Transverse colon (tissue), 4 donors: ENCODE measurements at regions not wholly inside any gene's neighbourhood (a gene's known extent, or its start where the extent isn't known, plus 50 kb on each side); places are given as distances from the start of the nearest gene placed in this dataset.

Source experiments
- DNase-seq: peaks from one replicate; pipeline ENCODE4 v3.0.0-alpha.2; 2019
- H3K27ac ChIP-seq, 4 donors: fragments of 200-600 bp; sonication (generic); 2 replicates each; pipeline ENCODE4 v1.5.1; 2016 to 2018; ENCODE audit warnings: inconsistent platforms in 4 of 4
- H3K27me3 ChIP-seq: fragments of 200-600 bp; sonication (generic); 2 replicates; pipeline ENCODE4 v1.5.1; 2017; ENCODE audit warnings: inconsistent platforms
- H3K36me3 ChIP-seq, 4 donors: fragments of 200-600 bp; sonication (generic); 2 replicates each; pipeline ENCODE4 v1.5.1; 2017 to 2019; ENCODE audit warnings: inconsistent platforms in 4 of 4
- H3K4me1 ChIP-seq, 4 donors: fragments of 200-600 bp; sonication (generic); 2 replicates each; pipeline ENCODE4 v1.5.1; 2017 to 2020; ENCODE audit warnings: inconsistent platforms in 4 of 4
- H3K4me3 ChIP-seq, 4 donors: fragments of 200-600 bp; sonication (generic); 1 replicate in 1 of 4; 2 replicates in 3 of 4; pipeline versions ENCODE4 v1.5.1 to v1.6.1; 2017 to 2019; ENCODE audit warnings: inconsistent platforms in 4 of 4
- H3K9me3 ChIP-seq, 2 donors: fragments of 200-600 bp; sonication (generic); 2 replicates each; pipeline ENCODE4 v1.5.1; 2017 to 2019; ENCODE audit warnings: inconsistent platforms in 2 of 2
- EP300 ChIP-seq: sonication (generic); formaldehyde crosslinking; IDR thresholded peaks from one replicate; pipeline ENCODE4 v1.6.1; 2017; ENCODE audit warnings: antibody characterized with exemption, low read depth
- POLR2A ChIP-seq: fragments of 450-650 bp; IDR thresholded peaks from one replicate; pipeline ENCODE4 v1.6.1; 2016; ENCODE audit warnings: antibody characterized with exemption, mild to moderate bottlenecking, moderate library complexity
- POLR2AphosphoS5 ChIP-seq, 3 donors: sonication (generic); formaldehyde crosslinking; IDR thresholded peaks; one replicate each; pipeline ENCODE4 v1.6.1; 2016; ENCODE audit warnings: antibody characterized with exemption in 3 of 3
- WGBS, 2 donors: methylation state at CpG; one replicate each; pipeline ENCODE4 v1.1.5; 2018; ENCODE audit warnings: low coverage in 1 of 2; 5-methylcytosine and 5-hydroxymethylcytosine counted together
- in situ Hi-C, 4 donors: fragments of 200-750 bp; cut with MboI; loops; one replicate each; pipeline versions ENCODE4 v1.15.0 to v1.15.1; 2017; ENCODE audit warnings: low sequenced_read_pairs in 3 of 4, low pct_ligation_motif_present in 1 of 4, low pct_unique_long_range_greater_than_20kb in 1 of 4
- intact Hi-C: fragments of 100-400 bp; cut with DNase I; formaldehyde crosslinking; loops from one replicate; pipeline ENCODE4 v1.15.1; 2023; ENCODE audit warnings: low total_unique reads
- TF ChIP-seq, protein P1 (sequence below), 5 experiments: fragments of 200-600 bp in 3 of 5; fragments of 450-650 bp in 2 of 5; sonication (generic) in 3 of 5; IDR thresholded peaks; 1 replicate in 2 of 5; 2 replicates in 3 of 5; pipeline ENCODE4 v1.5.1; 2016 to 2017; ENCODE audit warnings: antibody characterized with exemption in 5 of 5, inconsistent platforms in 3 of 5, mild to moderate bottlenecking in 2 of 5, moderate library complexity in 1 of 5

GRCh38 chr3:25023876-25024275 is 404.2 kb upstream of the RARB start:
- Histone ChIP-seq H3K36me3 (no peaks in the 10 kb centered on the region), H3K4me1 (no peaks in the 10 kb centered on the region), H3K4me3 (no peak overlapping the region), H3K9me3 (no peaks in the 10 kb centered on the region), H3K27ac (no peak overlapping the region), H3K27me3 (no peaks in the 10 kb centered on the region)
- WGBS, 2 donors: 85 to 93% methylated on average over 2 of the region's 2 CpGs
- TF ChIP-seq POLR2A (no peak), EP300 (no peak), POLR2AphosphoS5 (IDR thresholded peaks at IDR 0.05) (no peak)
- TF ChIP-seq, protein P1, sequence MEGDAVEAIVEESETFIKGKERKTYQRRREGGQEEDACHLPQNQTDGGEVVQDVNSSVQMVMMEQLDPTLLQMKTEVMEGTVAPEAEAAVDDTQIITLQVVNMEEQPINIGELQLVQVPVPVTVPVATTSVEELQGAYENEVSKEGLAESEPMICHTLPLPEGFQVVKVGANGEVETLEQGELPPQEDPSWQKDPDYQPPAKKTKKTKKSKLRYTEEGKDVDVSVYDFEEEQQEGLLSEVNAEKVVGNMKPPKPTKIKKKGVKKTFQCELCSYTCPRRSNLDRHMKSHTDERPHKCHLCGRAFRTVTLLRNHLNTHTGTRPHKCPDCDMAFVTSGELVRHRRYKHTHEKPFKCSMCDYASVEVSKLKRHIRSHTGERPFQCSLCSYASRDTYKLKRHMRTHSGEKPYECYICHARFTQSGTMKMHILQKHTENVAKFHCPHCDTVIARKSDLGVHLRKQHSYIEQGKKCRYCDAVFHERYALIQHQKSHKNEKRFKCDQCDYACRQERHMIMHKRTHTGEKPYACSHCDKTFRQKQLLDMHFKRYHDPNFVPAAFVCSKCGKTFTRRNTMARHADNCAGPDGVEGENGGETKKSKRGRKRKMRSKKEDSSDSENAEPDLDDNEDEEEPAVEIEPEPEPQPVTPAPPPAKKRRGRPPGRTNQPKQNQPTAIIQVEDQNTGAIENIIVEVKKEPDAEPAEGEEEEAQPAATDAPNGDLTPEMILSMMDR (IDR thresholded peaks at IDR 0.05): no peak
- intact Hi-C loops: no loop called here
- in situ Hi-C loops: loop anchor here in 2 of 4 donors (25.0 kb wide), 1 partner anchor 563 kb away; no protein-coding TSS in a partner anchor
- DNase-seq: no peak

DNA sequence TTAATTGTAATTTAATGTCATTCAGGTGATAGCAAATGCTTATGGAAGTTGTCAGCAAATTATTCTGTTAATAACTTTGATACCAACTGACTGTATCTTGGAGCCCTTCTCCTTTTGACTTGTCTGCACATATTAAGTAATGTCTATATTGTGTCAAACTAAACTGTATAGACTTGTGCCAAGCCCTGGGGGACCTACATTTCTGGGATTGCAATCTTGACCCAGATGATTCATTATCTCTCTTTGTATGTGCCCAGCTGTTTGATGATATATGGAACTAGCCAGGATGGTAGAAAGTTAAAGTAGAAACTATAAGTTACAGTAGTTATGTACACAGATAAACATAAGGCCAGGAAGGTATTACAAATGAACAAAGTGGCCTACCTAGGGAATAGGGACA is 402.8 kb upstream of the RARB start:
- DNase-seq: no peak
- TF ChIP-seq EP300: no peak
- no peak for TF ChIP-seq POLR2A
- TF ChIP-seq POLR2AphosphoS5 (IDR thresholded peaks at IDR 0.05): no peak
- TF ChIP-seq, protein P1 (IDR thresholded peaks at IDR 0.05): no peak
- Histone ChIP-seq H3K36me3 (no peaks in the 10 kb centered on the region), H3K27me3 (no peaks in the 10 kb centered on the region), H3K27ac (no peak overlapping the region), H3K4me3 (no peak overlapping the region), H3K9me3 (no peaks in the 10 kb centered on the region), H3K4me1 (no peaks in the 10 kb centered on the region)
- intact Hi-C loops (no loop called here), in situ Hi-C loops (no loop called here)

GRCh38 chr3:25027650-25028049 is 400.4 kb upstream of the RARB start:
- H3K9me3 ChIP-seq: no peaks in the 10 kb centered on the region
- no peaks in the 10 kb centered on the region for H3K36me3 ChIP-seq
- no peaks in the 10 kb centered on the region for H3K27me3 ChIP-seq
- TF ChIP-seq EP300 (no peak), POLR2AphosphoS5 (IDR thresholded peaks at IDR 0.05) (no peak), POLR2A (no peak)
- TF ChIP-seq, protein P1 (IDR thresholded peaks at IDR 0.05): no peak
- in situ Hi-C loops (no loop called here), intact Hi-C loops (no loop called here)
- WGBS, 2 donors: 21 to 35% methylated on average over 2 to 3 of the region's 3 CpGs
- H3K4me1 ChIP-seq: no peaks in the 10 kb centered on the region
- DNase-seq: no peak
- no peak overlapping the region for H3K4me3 ChIP-seq
- H3K27ac ChIP-seq: no peak overlapping the region

DNA sequence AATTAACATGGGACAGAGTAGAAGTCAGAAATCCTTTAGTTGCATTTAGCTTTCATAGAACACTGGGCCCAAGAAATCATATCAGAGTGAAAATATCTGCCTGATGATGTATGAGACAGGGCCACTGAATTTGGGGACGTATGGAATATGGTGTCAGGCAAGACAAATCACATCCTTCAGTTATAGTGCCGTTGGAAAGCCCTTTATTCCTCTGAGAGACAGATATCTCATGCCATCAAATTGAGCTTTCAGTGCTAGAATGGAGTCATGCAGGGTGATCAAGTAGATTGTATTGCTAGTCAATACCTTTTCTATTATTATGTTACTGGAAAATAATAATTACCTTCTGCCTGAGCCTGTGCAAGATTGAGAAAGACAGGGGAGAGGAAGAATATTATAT is 398.2 kb upstream of the RARB start:
- H3K9me3 ChIP-seq: no peaks in the 10 kb centered on the region
- no peak overlapping the region for H3K4me3 ChIP-seq
- no peak for DNase-seq
- intact Hi-C loops: no loop called here
- WGBS, 2 donors: 42 to 48% methylated on average over 2 of the region's 2 CpGs
- no peaks in the 10 kb centered on the region for H3K4me1 ChIP-seq
- no peak overlapping the region for H3K27ac ChIP-seq
- no peak for TF ChIP-seq EP300
- TF ChIP-seq, protein P1 (IDR thresholded peaks at IDR 0.05): no peak
- TF ChIP-seq POLR2AphosphoS5 (IDR thresholded peaks at IDR 0.05): no peak
- no peak for TF ChIP-seq POLR2A
- no peaks in the 10 kb centered on the region for H3K36me3 ChIP-seq
- no peaks in the 10 kb centered on the region for H3K27me3 ChIP-seq
- in situ Hi-C loops: no loop called here
